ENCODE measurements at regions not wholly inside any gene's neighbourhood (a gene's known extent, or its start where the extent isn't known, plus 50 kb on each side); places are given as distances from the start of the nearest gene placed in this dataset.

DNA sequence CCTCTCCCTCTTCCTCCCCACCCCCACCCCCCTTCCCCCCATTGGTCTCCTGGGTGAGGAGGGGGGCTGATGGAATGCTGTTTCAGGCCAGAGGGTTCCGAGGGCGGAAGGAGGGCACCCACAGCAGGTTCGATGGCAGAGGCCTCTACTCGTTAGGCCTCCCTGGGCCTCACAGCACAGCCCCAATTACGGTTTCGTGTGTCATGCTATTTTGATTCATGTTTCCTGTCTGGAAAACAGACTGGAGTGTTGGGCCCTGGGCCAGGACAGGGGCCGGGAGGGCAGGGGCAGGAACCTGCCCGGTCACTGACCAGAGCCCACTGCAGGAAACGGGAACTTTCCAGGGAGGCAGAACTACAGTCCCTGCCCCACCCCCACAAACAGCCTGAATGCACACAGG is 138.2 kb downstream of the C16orf95 start:
- no peak overlapping the region for H3K4me3 ChIP-seq
- H3K27me3 ChIP-seq = no peaks in the 10 kb centered on the region
- no peaks in the 10 kb centered on the region for H3K9me3 ChIP-seq (ENCODE audit: low read depth)
- WGBS (ENCODE audit: low lambda C conversion rate, missing lambda C conversion rate) = 46% methylated on average over 9 of the region's 9 CpGs
- H2AFZ ChIP-seq = no peak overlapping the region
- no peaks in the 10 kb centered on the region for H3K79me2 ChIP-seq
- TF ChIP-seq EZH2phosphoT487 (IDR thresholded peaks at IDR 0.05; ENCODE audit: low read depth, severe bottlenecking, unreplicated experiment) (no peak), EZH2 (IDR thresholded peaks at IDR 0.05; ENCODE audit: borderline replicate concordance) (no peak)
- TF ChIP-seq, protein P1, sequence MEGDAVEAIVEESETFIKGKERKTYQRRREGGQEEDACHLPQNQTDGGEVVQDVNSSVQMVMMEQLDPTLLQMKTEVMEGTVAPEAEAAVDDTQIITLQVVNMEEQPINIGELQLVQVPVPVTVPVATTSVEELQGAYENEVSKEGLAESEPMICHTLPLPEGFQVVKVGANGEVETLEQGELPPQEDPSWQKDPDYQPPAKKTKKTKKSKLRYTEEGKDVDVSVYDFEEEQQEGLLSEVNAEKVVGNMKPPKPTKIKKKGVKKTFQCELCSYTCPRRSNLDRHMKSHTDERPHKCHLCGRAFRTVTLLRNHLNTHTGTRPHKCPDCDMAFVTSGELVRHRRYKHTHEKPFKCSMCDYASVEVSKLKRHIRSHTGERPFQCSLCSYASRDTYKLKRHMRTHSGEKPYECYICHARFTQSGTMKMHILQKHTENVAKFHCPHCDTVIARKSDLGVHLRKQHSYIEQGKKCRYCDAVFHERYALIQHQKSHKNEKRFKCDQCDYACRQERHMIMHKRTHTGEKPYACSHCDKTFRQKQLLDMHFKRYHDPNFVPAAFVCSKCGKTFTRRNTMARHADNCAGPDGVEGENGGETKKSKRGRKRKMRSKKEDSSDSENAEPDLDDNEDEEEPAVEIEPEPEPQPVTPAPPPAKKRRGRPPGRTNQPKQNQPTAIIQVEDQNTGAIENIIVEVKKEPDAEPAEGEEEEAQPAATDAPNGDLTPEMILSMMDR (IDR thresholded peaks at IDR 0.05; ENCODE audit: poor library complexity) = no peak
- peaks cover 17% of the 10 kb centered on the region for H3K4me1 ChIP-seq (ENCODE audit: insufficient read depth)
- H3K4me2 ChIP-seq = peak overlapping the region; percentile 49
- no peak for DNase-seq (ENCODE audit: low spot score)
- no peaks in the 10 kb centered on the region for H4K20me1 ChIP-seq (ENCODE audit: insufficient read depth, poor library complexity, severe bottlenecking)
- no peaks in the 10 kb centered on the region for H3K9me2 ChIP-seq (replicated peaks; ENCODE audit: insufficient read depth)
- no peak overlapping the region for H3K27ac ChIP-seq
- H3K36me3 ChIP-seq (replicated peaks; ENCODE audit: insufficient read depth, low read depth) = no peaks in the 10 kb centered on the region

DNA sequence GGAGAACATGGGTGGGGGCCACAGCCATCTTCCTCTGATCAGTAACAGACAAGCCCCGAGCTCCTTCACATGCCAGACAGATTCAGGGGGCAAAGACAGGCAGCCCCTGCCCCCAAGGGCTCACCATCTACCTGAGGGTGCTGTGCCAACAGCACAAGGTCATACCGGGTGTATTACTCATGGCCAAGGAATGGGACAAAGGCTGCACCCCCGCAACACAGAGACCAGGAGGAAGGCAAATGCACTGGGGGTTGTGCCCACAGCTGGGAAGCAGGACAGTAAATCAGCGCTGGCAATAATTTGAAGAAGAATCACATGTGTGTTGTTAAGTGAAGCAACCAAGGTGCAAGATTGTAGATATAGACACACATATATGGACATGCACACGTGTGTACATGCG is 137.1 kb downstream of the C16orf95 start:
- no peaks in the 10 kb centered on the region for H3K36me3 ChIP-seq (replicated peaks; ENCODE audit: insufficient read depth, low read depth)
- H2AFZ ChIP-seq = no peak overlapping the region
- no peaks in the 10 kb centered on the region for H3K79me2 ChIP-seq
- no peaks in the 10 kb centered on the region for H3K9me2 ChIP-seq (replicated peaks; ENCODE audit: insufficient read depth)
- no peaks in the 10 kb centered on the region for H3K9me3 ChIP-seq (ENCODE audit: low read depth)
- H3K4me1 ChIP-seq (ENCODE audit: insufficient read depth) = peaks cover 17% of the 10 kb centered on the region
- H4K20me1 ChIP-seq (ENCODE audit: insufficient read depth, poor library complexity, severe bottlenecking) = no peaks in the 10 kb centered on the region
- no peaks in the 10 kb centered on the region for H3K27me3 ChIP-seq
- H3K27ac ChIP-seq = no peak overlapping the region
- DNase-seq (ENCODE audit: low spot score) = no peak
- WGBS (ENCODE audit: low lambda C conversion rate, missing lambda C conversion rate) = 88% methylated on average over 6 of the region's 6 CpGs
- H3K4me2 ChIP-seq = no peak overlapping the region
- no peak overlapping the region for H3K4me3 ChIP-seq
- TF ChIP-seq EZH2phosphoT487 (IDR thresholded peaks at IDR 0.05; ENCODE audit: low read depth, severe bottlenecking, unreplicated experiment) (no peak), EZH2 (IDR thresholded peaks at IDR 0.05; ENCODE audit: borderline replicate concordance) (no peak)
- TF ChIP-seq, protein P1 (IDR thresholded peaks at IDR 0.05; ENCODE audit: poor library complexity) = no peak

DNA sequence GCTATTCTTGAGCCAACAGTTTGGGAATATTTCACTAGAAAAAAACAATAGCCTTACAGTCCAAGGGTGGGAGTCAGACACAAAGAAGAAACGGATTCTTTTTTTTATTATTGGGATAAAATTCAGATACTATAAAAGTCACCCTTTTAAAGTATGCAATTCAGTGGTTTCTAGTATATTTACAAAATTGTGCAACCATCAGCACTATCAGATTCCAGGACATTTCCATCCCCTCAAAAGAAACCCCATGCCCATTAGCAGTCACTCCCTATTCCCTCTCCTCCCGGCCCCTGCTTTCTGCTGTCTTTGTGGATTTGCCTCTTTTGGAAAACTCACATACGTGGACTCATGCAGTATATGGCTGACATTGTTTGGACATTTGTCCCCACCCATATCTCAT is 134.4 kb downstream of the C16orf95 start:
- H3K4me1 ChIP-seq (ENCODE audit: insufficient read depth) = peaks cover 16% of the 10 kb centered on the region
- H4K20me1 ChIP-seq (ENCODE audit: insufficient read depth, poor library complexity, severe bottlenecking) = no peaks in the 10 kb centered on the region
- no peaks in the 10 kb centered on the region for H3K79me2 ChIP-seq
- no peaks in the 10 kb centered on the region for H3K27me3 ChIP-seq
- H3K36me3 ChIP-seq (replicated peaks; ENCODE audit: insufficient read depth, low read depth) = no peaks in the 10 kb centered on the region
- H3K4me2 ChIP-seq = no peak overlapping the region
- no peak overlapping the region for H3K27ac ChIP-seq
- no peak overlapping the region for H2AFZ ChIP-seq
- no peak overlapping the region for H3K4me3 ChIP-seq
- no peaks in the 10 kb centered on the region for H3K9me3 ChIP-seq (ENCODE audit: low read depth)
- DNase-seq (ENCODE audit: low spot score) = no peak
- TF ChIP-seq EZH2phosphoT487 (IDR thresholded peaks at IDR 0.05; ENCODE audit: low read depth, severe bottlenecking, unreplicated experiment) (no peak), EZH2 (IDR thresholded peaks at IDR 0.05; ENCODE audit: borderline replicate concordance) (no peak)
- H3K9me2 ChIP-seq (replicated peaks; ENCODE audit: insufficient read depth) = no peaks in the 10 kb centered on the region
- WGBS (ENCODE audit: low lambda C conversion rate, missing lambda C conversion rate) = 72% methylated on average over 3 of the region's 3 CpGs

DNA sequence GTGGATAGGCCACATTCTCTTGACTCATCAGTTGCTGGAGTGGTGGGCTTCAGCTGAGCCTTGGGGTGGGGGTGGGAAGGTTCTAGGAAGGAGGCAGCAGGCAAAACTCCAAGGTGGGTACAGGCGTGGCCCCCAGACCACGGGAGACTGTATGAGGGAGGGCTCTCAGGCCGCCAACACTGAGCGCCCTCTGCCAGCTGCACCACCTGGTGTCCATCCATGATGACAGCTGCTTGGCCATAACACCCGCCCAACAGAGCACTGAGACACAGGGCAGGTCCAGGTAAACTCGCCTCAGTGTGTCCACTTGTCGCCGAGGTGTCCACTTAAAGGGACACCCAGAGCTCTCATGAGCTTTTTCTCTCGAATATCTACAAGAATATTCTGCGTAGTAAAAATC is 133.5 kb downstream of the C16orf95 start:
- Histone ChIP-seq H3K27me3 (no peaks in the 10 kb centered on the region), H3K9me2 (replicated peaks; ENCODE audit: insufficient read depth) (no peaks in the 10 kb centered on the region), H3K4me3 (no peak overlapping the region), H2AFZ (no peak overlapping the region), H3K4me2 (no peak overlapping the region), H3K4me1 (ENCODE audit: insufficient read depth) (peaks cover 7% of the 10 kb centered on the region), H3K9me3 (ENCODE audit: low read depth) (no peaks in the 10 kb centered on the region), H3K79me2 (no peaks in the 10 kb centered on the region), H3K36me3 (replicated peaks; ENCODE audit: insufficient read depth, low read depth) (no peaks in the 10 kb centered on the region), H3K27ac (no peak overlapping the region), H4K20me1 (ENCODE audit: insufficient read depth, poor library complexity, severe bottlenecking) (no peaks in the 10 kb centered on the region)
- TF ChIP-seq EZH2 (IDR thresholded peaks at IDR 0.05; ENCODE audit: borderline replicate concordance) (no peak), EZH2phosphoT487 (IDR thresholded peaks at IDR 0.05; ENCODE audit: low read depth, severe bottlenecking, unreplicated experiment) (no peak)
- TF ChIP-seq, protein P1 (IDR thresholded peaks at IDR 0.05; ENCODE audit: poor library complexity) = no peak
- 91% methylated on average over 10 of the region's 10 CpGs for WGBS (ENCODE audit: low lambda C conversion rate, missing lambda C conversion rate)
- DNase-seq (ENCODE audit: low spot score) = no peak

All from hepatocyte (in vitro differentiated cells).